ENCODE measurements at regions not wholly inside any gene's neighbourhood (a gene's known extent, or its start where the extent isn't known, plus 50 kb on each side); places are given as distances from the start of the nearest gene placed in this dataset.

- 79 to 82% methylated on average over 2 of the region's 2 CpGs for WGBS, 2 donors
- Histone ChIP-seq H3K4me3 (no peak overlapping the region), H3K4me1 (no peaks in the 10 kb centered on the region), H3K36me3 (ENCODE audit: low read depth, missing control alignments) (no peaks in the 10 kb centered on the region), H3K27ac (no peak overlapping the region), H3K27me3 (no peaks in the 10 kb centered on the region), H3K9me3 (no peaks in the 10 kb centered on the region)
- no peak for DNase-seq
- intact Hi-C loops (cut with DNase I; ENCODE audit: low total_unique reads), result no loop called here
- TF ChIP-seq POLR2A (IDR thresholded peaks at IDR 0.05), result no peak
- no peak for TF ChIP-seq CTCF (IDR thresholded peaks at IDR 0.05)
These were observed 77.5 kb downstream of the BLID start for GRCh38 chr11:122038543-122038942.

- Histone ChIP-seq H3K4me1 (no peaks in the 10 kb centered on the region), H3K27ac (no peak overlapping the region), H3K4me3 (no peak overlapping the region), H3K9me3 (no peaks in the 10 kb centered on the region), H3K27me3 (no peaks in the 10 kb centered on the region), H3K36me3 (ENCODE audit: low read depth, missing control alignments) (no peaks in the 10 kb centered on the region)
- intact Hi-C loops (cut with DNase I; ENCODE audit: low total_unique reads), result no loop called here
- no peak for DNase-seq
- no peak for TF ChIP-seq POLR2A (IDR thresholded peaks at IDR 0.05)
- TF ChIP-seq CTCF (IDR thresholded peaks at IDR 0.05), result no peak
These were observed 78.1 kb downstream of the BLID start for GRCh38 chr11:122037911-122038310.

- WGBS, 2 donors, result 89 to 94% methylated on average over 6 of the region's 6 CpGs
These were observed 79.5 kb downstream of the BLID start for GRCh38 chr11:122036493-122036892.

GRCh38 chr11:122036018-122036417 is 80.0 kb downstream of the BLID start:
- TF ChIP-seq CTCF (IDR thresholded peaks at IDR 0.05), result no peak
- TF ChIP-seq POLR2A (IDR thresholded peaks at IDR 0.05), result no peak
- no peaks in the 10 kb centered on the region for H3K4me1 ChIP-seq
- H3K27me3 ChIP-seq, result no peaks in the 10 kb centered on the region
- no peak overlapping the region for H3K27ac ChIP-seq
- intact Hi-C loops (cut with DNase I; ENCODE audit: low total_unique reads), result no loop called here
- H3K4me3 ChIP-seq, result no peak overlapping the region
- 40 to 42% methylated on average over 1 of the region's 1 CpG for WGBS, 2 donors
- H3K9me3 ChIP-seq, result no peaks in the 10 kb centered on the region
- H3K36me3 ChIP-seq (ENCODE audit: low read depth, missing control alignments), result no peaks in the 10 kb centered on the region
- no peak for DNase-seq

More at GRCh38 chr11:122036493-122036892, 79.5 kb downstream of the BLID start:
- H3K27me3 ChIP-seq, result no peaks in the 10 kb centered on the region
- H3K36me3 ChIP-seq (ENCODE audit: low read depth, missing control alignments), result no peaks in the 10 kb centered on the region
- H3K27ac ChIP-seq, result no peak overlapping the region
- H3K4me3 ChIP-seq, result no peak overlapping the region
- no peaks in the 10 kb centered on the region for H3K9me3 ChIP-seq
- no peak for DNase-seq
- no peaks in the 10 kb centered on the region for H3K4me1 ChIP-seq
- intact Hi-C loops (cut with DNase I; ENCODE audit: low total_unique reads), result no loop called here
- no peak for TF ChIP-seq CTCF (IDR thresholded peaks at IDR 0.05)

- H3K36me3 ChIP-seq (ENCODE audit: low read depth, missing control alignments), result no peaks in the 10 kb centered on the region
- no peaks in the 10 kb centered on the region for H3K9me3 ChIP-seq
- DNase-seq, result no peak
- no peak overlapping the region for H3K27ac ChIP-seq
- H3K27me3 ChIP-seq, result no peaks in the 10 kb centered on the region
- H3K4me1 ChIP-seq, result no peaks in the 10 kb centered on the region
- TF ChIP-seq POLR2A (IDR thresholded peaks at IDR 0.05) (no peak), CTCF (IDR thresholded peaks at IDR 0.05) (no peak)
- WGBS, 2 donors, result 78 to 80% methylated on average over 2 of the region's 2 CpGs
- no peak overlapping the region for H3K4me3 ChIP-seq
- intact Hi-C loops (cut with DNase I; ENCODE audit: low total_unique reads), result no loop called here
These were observed 82.4 kb downstream of the BLID start for GRCh38 chr11:122033631-122034030.

Measured in testis (tissue), 2 donors.